Stimulated activated CD4-positive, alpha-beta T cell treated with anti-CD3 and anti-CD28 coated beads, Interleukin-15, amount 100 ng/mL, for 48 hours (primary cell): ENCODE measurements at regions not wholly inside any gene's neighbourhood (a gene's known extent, or its start where the extent isn't known, plus 50 kb on each side); places are given as distances from the start of the nearest gene placed in this dataset.

Source experiments
- DNase-seq, 2 donors: peaks; one replicate each; pipeline ENCODE4 v3.0.0-alpha.2; 2020; ENCODE audit warnings: low read depth in 2 of 2

DNA sequence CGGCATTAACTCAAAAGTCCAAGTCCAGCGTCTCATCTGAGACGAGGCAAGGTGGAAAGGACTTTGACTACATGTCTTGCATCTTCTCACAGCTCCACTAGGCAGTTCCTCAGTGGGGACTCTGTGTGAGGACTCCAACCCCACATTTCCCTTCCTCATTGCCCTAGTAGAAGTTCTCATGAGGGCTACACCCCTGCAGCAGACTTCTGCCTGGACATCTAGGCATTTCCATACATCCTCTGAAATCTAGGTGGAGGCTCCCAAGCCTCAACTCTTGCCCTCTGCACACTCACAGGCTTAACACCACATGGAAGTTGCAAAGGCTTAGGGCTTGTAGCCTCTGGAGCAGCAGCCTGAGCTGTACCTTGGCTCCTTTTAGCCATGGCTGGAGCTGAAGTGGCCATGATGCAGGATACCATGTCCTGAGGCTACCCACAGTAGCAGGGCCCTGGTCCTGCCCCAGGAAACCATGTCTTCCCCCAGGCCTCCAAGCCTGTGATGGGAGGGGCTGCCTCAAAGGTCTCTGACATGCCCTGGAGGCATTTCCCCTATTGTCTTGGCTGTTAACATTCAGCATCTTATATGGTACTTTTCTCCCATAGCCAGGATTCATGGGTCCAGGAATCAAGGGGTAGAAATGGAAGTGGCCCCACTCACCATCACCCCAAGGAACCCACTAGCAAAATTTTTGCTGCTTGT is 194.6 kb upstream of the KCNG1 start:
- no peak for DNase-seq

DNA sequence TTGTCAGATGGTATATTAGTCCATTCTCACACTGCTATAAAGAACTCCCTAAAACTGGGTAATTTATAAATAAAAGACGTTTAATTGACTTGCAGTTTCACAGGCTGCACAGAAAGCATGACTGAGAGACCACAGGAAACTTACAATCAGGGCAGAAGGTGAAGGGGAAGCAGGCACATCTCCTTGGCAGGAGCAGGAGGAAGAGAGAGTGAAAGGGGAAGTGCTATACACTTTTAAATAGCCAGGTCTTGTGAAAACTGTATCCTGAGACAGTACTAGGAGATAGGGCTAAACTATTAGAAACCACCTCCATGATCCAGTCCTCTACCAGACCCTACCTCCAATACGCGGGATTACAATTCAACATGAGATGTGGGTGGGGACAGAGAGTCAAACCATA is 193.9 kb upstream of the KCNG1 start:
- no peak for DNase-seq

DNA sequence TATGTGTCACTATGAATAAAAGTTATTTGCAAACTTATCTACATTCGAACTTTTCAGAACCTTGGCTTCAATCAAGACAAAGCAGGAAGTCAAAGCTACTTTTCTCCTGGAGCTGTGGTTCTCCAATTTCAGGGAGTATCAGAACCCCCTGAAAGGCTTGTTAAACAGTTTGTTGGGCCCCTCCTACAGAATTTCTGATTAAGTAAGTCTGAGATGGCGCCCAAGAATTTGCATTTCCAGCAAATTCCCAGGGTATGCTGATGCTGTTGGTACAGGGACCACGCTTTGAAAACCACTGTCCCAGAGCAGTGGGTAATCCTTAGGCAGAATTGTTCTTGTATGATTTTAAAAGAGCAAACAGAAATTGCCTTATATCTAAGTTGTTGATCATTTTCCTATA is 189.9 kb upstream of the KCNG1 start:
- DNase-seq, result no peak

DNA sequence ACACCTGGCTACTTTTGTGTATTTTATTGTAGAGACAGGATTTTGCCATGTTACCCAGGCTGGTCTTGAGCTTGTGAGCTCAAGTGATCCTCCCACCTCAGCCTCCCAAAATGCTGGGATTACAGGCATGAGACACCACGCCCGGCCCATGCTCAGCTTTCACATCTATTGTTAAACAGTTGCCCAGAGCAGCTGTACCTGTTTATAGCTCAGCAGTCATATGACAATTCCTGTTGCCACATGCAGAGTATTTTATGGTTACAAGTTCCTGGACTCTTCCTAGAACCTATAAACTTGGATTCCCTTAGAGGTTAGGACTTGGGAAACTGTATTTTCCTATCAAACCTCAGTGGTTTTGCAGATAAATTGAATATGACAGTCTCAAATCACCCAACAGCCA is 188.3 kb upstream of the KCNG1 start:
- no peak for DNase-seq

DNA sequence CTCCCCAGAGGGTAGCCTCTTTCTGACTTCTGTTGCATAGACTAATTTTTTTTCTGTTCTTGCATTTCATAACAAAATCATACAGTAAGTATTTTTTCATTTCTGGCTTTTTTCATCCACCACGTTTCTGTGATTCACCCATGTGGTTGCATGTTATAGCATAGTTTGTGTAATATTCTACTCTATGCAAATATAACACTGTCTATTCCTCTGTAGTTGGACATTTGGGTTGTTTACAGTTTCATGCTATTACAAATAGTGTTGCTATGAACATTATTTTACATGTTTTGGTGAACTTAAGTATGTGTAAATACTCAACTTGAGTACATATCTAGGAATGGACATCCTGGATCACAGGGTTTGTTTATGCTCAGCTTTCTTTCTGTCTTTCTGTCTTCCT is 187.2 kb upstream of the KCNG1 start:
- DNase-seq, result no peak

DNA sequence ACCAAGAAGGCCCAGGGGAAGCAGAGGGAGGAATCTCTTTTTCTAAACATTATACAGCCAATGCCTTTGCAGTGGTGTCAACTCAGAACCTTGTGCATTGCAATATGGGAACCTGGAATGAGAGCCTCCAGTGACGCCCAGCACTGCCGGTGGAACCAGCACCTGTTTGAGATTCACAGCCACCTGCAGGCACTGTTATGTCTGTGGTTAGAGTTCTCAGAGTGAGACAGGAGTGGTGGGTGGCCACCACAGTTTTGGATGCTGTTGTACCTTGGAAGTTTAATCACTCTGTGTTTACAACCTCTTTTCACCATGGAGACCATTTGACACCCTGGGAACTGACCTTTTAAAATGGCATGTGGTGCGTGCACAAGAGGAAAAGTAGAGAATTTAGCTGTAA is 185.3 kb upstream of the KCNG1 start:
- DNase-seq, result no peak

DNA sequence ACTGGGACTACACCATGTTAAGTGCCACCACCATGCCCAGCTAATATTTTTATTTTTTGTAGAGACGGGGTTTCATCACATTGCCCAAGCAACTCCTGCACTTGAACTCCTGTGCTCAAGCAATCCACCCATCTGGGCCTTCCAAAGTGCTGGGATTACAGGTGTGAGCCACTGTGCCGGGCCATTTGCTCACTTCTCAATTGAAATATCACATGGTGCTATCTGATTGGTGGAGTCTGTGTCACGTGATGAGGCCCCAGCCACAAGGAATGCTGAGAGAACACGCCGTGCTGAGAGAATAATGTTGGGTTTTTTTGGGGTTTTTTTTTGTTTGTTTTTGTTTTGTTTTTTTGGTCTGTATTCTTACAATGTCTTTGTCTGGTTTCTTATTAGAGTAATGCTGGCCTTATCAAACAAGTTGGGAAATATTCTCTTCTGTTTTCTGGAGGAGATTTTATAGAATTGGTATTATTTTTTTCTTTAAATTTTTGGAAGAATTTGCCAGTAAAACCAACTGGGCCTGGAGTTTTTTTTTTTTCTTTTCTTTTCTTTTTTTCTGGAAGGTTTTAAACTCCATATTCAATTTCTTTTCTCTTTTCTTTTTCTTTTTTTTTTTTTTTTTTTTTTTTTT is 183.2 kb upstream of the KCNG1 start:
- DNase-seq, result no peak

DNA sequence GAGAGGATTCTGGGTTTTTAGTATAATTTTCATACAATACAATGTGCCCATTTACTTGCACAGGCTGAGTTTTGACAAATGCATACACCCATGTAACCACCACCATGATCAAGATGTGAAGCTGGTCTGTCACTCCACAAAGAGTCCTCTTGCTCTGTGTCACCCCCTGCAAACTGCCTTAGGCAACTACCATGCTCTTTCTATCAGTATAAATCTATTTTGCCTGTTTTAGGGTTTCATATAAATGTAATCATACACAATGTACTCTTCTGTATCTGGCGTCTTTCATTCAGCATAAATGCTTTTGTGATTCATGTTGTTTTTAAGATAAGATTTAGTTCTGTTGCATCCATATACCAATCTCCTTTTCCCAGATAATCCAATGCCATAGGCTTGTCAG is 181.9 kb upstream of the KCNG1 start:
- DNase-seq, result no peak

DNA sequence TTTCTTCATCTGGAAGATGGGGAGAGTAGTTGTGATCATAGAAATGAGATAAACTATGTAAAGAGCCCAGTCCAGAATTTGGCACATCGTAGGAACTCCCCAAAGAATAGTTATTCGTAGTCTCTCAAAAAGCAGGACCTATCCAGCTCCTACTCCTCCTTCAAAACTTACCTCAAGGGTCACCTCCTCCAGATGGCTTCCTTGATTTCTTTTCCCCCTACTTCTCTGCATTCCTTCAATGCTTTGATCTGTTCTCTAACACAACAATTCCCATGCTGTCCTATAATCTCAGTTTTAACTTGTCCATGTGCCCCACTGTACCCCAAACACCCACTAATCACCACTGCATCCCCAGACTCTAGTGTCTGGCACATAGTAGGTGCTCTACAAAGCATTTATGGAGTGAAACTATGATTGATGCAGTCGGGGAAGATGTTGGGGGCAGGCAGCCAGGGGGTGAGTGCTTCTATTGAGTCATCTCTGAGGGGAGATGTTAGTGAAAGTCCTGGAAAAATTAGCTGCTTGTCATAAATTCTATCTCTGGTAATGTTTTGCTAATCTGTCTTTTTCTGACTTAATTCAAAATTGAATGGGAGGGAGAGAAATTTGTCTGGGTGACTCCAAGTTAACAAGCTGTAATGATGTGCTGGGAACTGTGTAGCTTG is 181.3 kb upstream of the KCNG1 start:
- no peak for DNase-seq

DNA sequence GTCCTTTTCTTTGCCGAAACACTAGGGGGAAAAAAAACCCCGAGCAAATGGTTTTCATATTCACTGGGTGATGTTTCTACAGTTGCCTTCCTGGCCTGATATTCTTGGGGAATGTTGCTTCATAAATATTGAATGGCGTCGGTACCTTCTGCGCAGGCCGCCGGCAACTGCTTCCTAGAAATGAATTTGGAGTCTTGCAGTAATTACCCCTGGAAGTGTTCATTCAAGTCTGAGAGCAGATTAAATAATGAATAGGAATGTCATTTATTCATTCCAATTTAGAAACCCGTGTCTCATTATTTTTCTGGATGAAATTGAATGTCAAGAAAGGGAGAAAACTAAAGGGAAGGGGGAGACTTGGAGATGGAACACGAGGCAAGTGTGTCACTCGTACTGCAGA is 179.4 kb upstream of the KCNG1 start:
- DNase-seq, result no peak

DNA sequence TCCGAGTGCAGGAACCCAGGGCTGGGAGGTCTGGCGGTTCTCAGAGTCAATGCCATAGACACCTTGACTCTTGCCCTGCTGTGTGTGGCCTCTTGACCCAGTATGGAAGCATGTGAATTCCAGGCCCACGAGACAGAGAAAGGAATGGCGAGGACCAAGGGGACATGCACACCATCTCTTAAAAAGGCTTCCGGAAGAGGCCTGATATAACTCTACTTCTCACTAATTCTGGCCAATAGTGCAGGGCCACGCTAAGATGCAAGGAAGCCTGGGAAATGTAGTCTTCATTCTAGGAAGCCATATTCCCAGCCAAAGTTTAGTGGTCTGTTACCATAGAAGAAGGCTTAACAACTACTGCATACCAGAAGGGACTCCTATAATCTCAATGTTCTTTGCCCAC is 177.0 kb upstream of the KCNG1 start:
- no peak for DNase-seq

DNA sequence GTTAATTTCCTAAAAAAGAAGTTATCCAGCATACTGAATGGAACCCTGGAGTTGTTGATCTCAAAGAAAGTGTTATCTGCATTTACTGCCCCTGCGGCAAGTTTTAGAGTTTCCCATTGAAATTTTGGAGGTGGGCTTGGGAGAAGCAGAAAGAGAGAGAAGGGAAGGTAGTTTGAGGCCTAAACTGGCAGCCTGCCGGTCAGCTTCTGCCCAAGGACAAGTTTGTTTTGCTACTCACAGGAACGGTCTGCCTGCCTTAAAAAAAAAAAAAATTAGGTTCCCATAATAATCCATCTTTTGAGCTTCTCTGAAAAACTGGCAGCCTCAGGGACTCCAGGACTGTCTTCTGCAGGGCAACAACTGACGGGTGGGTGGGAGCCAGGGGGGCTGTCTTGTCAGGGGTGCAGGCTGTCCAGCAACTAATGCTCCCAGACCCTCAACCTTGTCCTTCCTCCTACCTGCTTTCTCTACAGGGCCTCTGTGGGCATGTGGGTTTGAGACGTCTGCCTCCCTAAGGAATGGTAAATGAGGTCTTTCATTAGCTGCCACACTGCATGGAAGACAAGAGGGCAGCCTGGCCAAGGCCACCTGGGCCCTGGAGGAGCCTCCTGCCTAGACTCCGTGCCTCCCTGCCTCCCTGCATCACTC is 176.1 kb upstream of the KCNG1 start:
- no peak for DNase-seq

DNA sequence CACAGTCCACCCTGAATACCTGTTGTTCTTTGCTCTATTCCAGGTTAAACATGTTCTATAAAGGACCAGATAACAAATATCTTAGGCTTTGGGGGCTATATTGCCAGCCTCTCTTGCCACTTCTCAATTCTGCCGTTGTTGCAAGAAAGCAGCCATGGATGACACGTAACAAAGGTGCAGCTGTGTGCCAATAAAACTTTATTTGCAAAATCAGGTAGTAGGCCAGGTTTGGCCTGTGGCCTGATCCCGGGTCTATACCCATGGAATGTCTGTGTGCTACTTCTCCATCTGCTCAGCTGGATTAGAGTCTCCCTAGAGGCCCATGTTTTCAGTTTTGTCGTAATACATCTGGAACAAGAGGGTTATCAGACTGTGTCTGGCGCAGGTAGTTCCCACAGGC is 175.3 kb upstream of the KCNG1 start:
- DNase-seq, result no peak

DNA sequence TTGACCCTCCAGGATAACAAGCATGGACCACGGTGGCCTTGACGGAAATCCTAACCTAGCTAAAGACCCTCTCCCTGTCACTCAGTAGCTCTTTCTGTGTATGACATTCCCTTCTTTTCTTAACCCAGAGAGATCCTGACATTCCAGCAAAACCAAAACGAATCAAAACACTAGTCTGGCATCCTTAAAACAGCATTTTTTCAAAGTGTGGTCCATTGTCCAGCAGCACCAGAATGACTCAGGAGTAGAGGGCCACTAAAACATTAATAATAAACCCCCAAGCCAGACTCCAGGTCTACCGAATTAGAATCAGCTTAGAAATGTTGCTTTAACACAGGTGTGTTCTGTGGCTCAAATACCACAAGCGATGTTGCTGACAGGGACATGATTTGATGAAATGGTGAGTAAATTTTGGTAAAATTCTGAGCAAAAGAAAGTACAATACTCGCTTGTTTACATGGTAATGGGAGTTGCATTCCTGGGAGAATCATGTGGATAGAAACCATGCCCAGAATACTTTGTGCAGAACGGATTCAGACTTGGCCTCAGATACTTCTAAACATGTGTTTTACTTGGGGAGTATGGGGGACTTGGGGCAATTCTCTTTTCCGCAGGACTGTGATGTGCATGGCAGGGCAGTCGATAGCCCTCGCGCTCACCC is 174.2 kb upstream of the KCNG1 start:
- DNase-seq, result no peak

DNA sequence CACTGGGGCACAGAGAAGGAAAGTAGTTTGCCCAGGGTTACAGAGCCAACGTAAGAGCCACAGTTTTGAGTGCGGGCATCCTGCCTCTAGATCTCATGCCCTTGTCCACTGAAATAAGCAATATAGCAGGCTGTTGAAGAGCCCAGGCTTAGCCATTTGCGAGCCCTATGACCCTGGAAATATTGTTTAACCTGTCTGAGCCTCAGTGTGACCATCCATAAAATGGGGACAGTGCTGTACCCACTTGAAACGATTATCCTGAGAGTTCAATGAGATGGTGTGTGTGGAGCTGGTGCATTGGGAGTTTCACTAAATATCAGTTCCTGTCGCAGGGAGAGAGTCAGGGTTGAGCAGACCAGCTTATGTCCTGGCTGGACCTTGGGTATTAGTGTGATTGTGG is 173.1 kb upstream of the KCNG1 start:
- DNase-seq, result no peak

DNA sequence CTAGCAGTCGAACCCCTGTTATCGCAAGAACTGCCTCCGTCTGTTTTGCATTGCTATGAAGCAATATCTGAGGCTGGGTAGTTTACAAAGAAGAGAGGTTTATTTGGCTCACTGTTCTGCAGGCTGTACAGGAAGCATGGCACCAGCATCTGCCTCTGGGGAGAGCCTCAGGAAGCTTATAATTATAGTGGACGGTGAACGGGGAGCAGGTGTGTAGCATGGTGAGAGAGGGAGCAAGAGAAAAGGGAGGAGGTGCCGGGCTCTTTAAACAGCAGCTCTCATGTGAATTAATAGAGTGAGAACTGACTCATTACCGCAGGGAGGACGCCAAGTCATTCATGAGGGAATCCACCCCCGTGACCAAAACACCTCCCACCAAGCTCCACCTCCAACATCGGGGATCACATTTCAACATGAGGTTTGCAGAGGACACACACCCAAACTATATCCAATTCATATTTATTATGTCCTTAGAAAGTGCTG is 172.6 kb upstream of the KCNG1 start:
- DNase-seq, result no peak

DNA sequence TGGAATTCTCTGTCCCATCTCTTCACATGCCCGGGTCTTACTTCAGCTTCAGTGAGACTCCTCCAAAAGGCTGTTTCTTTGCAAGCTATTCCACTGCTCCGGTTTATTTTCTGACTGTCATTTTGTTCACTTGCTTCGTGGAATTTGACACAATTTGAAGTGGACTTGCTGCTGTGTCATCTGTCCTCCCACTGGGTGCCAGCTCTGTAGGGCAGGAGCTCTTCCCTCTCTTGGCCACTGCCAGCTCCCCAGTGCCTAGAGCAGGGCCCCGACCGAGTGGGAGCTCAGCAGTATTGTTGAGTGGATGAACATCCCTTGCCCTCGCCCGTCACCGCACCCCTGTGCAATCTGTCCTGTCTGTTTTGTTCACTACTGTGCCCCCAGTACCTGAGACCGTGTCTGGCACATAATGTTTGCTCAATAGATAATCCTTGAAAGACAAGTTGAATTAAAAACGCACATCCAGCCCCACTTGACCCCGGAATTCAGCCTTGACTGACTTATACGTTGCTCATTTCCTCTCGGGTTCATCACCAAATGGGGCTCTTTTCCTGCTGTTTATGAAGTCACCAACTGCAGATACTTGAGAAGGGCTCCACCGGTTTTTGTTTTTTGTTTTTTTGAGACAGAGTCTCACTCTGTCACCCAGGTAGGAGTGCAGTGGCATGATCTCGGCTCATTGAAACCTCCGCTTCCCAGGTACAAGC is 170.3 kb upstream of the KCNG1 start:
- DNase-seq, result no peak

DNA sequence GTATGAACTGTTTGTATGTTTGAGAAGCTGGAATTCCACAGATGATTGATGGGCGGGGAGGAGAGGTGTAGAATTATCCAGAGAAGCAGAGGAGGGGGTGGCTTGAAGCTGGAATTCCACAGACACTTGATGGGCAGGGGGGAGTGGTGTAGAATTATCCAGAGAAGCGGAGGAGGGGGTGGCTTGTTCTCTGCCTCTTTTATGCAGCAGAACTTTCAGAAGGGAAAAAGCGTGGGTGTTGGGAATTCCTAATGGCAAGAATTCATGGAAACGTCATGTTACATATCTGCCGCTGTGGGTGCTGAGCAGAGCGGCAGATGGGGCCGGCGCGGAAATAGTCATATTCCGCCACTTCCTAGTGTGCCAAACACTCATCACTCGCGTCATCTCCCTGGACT is 167.9 kb upstream of the KCNG1 start:
- DNase-seq, result no peak

DNA sequence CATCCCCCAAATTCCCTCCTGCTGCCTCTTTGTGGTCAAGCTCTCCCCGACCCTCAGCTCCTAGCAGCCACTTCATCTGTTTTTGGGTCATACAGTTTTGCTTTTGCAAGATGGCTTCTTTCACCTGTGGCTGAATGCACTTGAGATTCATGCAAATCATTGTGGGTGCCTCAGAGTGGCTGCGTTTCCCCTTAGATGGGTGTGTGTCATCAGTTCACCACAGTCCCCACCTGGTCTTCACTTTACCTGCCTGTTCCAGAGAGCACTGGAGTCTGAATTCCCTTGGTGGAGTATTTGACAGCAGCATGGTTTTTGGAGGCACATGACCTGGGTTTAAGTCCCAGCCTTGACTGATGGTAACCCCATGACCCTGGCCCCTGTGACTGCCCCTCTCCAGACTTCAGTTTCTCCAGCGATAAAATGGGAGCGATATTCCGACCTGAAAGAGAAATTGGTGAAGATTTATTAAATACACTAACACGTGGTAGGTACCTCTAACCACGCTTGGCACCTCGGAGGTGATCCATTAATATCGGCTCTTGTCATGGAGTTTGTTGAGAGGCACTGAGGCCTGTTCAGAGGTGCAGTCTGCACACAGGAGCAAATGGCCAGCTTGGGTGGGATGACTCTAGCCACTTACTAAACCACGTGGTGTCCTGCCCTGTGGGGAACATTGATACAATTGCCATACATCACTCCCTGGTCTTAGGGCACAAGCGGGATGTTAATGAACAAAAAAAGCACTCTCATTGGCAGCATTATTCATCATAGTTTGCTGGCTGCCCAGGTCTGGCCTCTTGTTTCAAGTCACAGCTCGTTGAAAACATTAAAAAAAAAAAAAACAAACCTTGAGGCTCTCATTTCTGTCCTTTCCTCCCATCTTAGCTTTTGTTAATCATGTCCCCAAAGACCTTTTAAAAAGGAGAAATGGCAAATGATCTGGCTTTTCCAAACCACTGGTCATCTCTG is 167.2 kb upstream of the KCNG1 start:
- DNase-seq, result no peak

DNA sequence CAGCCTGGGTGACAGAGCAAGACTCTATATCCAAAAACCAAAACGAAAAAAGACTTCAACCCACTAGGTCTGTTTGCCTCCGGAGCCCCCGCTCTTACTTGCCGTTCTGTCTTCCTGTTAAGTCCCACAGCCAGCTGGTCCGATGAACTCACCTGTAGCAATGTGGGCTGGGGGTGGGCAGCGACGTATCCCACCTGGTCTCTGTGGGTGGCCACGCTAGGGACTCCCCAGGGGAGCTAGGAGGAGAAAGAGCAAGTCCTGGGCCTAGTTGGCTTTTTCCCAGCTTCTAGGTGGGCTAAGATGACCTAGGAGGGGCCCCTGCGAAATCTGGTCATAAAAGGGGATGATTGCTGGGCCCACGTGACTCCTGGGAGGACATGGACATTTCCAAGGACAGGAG is 166.0 kb upstream of the KCNG1 start:
- DNase-seq, result no peak
